A673 (cell line): ENCODE measurements at regions not wholly inside any gene's neighbourhood (a gene's known extent, or its start where the extent isn't known, plus 50 kb on each side); places are given as distances from the start of the nearest gene placed in this dataset.

Experiments used
- BruUV-seq: library from RNA; stranded (reverse); fragments of 400-500 nt; replicated peaks from 2 replicates; lab custom pipeline; 2021; lab: Mats Ljungman, UMichigan
- CTCF ChIA-PET: fragments of 300-600 bp; sonication (Branson Sonifier 250); formaldehyde crosslinking; loops from one replicate; lab custom pipeline; 2022; ENCODE audit warnings: antibody characterized with exemption; lab: Charles Lee
- POLR2A ChIA-PET: fragments of 300-600 bp; sonication (Branson Sonifier 250); formaldehyde crosslinking; loops from one replicate; lab custom pipeline; 2022; ENCODE audit warnings: antibody characterized with exemption; ENCODE audit not compliant: low non-redundant PET; lab: Charles Lee
- DNase-seq: peaks from one replicate; pipeline ENCODE4 v3.0.0-alpha.2; 2015; ENCODE audit warnings: low spot score
- H3K27ac ChIP-seq: fragments of 200-600 bp; sonication (generic); 2 replicates; pipeline ENCODE4 v1.5.1; 2016; ENCODE audit warnings: mixed run types, low read depth, mild to moderate bottlenecking, mixed read lengths, antibody characterized with exemption, low read length; ENCODE audit not compliant: poor library complexity, severe bottlenecking
- H3K27me3 ChIP-seq: fragments of 200-600 bp; sonication (generic); replicated peaks from 2 replicates; pipeline ENCODE4 v1.6.1; 2017; ENCODE audit warnings: mixed run types, low read depth, mild to moderate bottlenecking, mixed read lengths, antibody characterized with exemption, low read length; ENCODE audit not compliant: insufficient read depth, poor library complexity
- H3K36me3 ChIP-seq: fragments of 200-600 bp; sonication (generic); 2 replicates; pipeline ENCODE4 v1.6.1; 2016; ENCODE audit warnings: mixed run types, mild to moderate bottlenecking, mixed read lengths, antibody characterized with exemption, low read length; ENCODE audit not compliant: insufficient read depth, poor library complexity, severe bottlenecking
- H3K4me1 ChIP-seq: fragments of 200-600 bp; sonication (generic); 2 replicates; pipeline ENCODE4 v1.6.1; 2017; ENCODE audit warnings: mixed run types, mild to moderate bottlenecking, mixed read lengths, antibody characterized with exemption, low read length; ENCODE audit not compliant: insufficient read depth, poor library complexity, severe bottlenecking
- H3K4me3 ChIP-seq: fragments of 200-600 bp; sonication (generic); 2 replicates; pipeline ENCODE4 v1.5.1; 2016; ENCODE audit warnings: low read depth, mixed run types, mild to moderate bottlenecking, mixed read lengths, low read length; ENCODE audit not compliant: poor library complexity, severe bottlenecking
- H3K9me3 ChIP-seq: fragments of 200-600 bp; sonication (generic); 2 replicates; pipeline ENCODE4 v1.6.1; 2016; ENCODE audit warnings: mixed run types, low read depth, mild to moderate bottlenecking, mixed read lengths, antibody characterized with exemption, low read length; ENCODE audit not compliant: poor library complexity, severe bottlenecking
- CTCF ChIP-seq: fragments of 300-800, 200-600 bp; sonication (generic); conservative IDR thresholded peaks from 2 replicates; pipeline ENCODE4 v1.5.1; 2017; ENCODE audit warnings: low read depth, mild to moderate bottlenecking, antibody characterized with exemption, low read length, moderate library complexity, mixed read lengths
- EZH2 ChIP-seq: fragments of 200-600 bp; sonication (generic); IDR thresholded peaks from 2 replicates; pipeline ENCODE4 v1.6.1; 2017; ENCODE audit warnings: borderline replicate concordance, low read depth, mild to moderate bottlenecking, mixed read lengths, antibody characterized with exemption, low read length; ENCODE audit not compliant: poor library complexity, severe bottlenecking
- intact Hi-C: fragments of 100-400 bp; cut with micrococcal nuclease; formaldehyde crosslinking; loops from one replicate; pipeline ENCODE4 v1.10.0; 2022; ENCODE audit not compliant: unreplicated experiment

GRCh38 chr16:17885659-17886207 is 415.0 kb upstream of the XYLT1 start:
- no peak overlapping the region for H3K4me3 ChIP-seq
- ChIA-PET CTCF (no interaction called here), POLR2A (no interaction called here)
- H3K9me3 ChIP-seq, result peaks cover 8% of the 10 kb centered on the region
- DNase-seq, result no peak
- no peaks in the 10 kb centered on the region for H3K27me3 ChIP-seq
- no TSS peak for BruUV-seq
- no peaks in the 10 kb centered on the region for H3K4me1 ChIP-seq
- TF ChIP-seq EZH2 (no peak), CTCF (no peak)
- H3K27ac ChIP-seq, result no peak overlapping the region
- intact Hi-C loops, result no loop called here
- H3K36me3 ChIP-seq, result no peaks in the 10 kb centered on the region

- no peak for TF ChIP-seq CTCF
- no peak for TF ChIP-seq EZH2
- Histone ChIP-seq H3K27ac (no peak overlapping the region), H3K9me3 (peaks cover 4% of the 10 kb centered on the region), H3K4me3 (no peak overlapping the region), H3K36me3 (no peaks in the 10 kb centered on the region), H3K4me1 (no peaks in the 10 kb centered on the region), H3K27me3 (no peaks in the 10 kb centered on the region)
- intact Hi-C loops, result no loop called here
- BruUV-seq, result no TSS peak
- ChIA-PET POLR2A (no interaction called here), CTCF (no interaction called here)
- DNase-seq, result no peak
Observed at GRCh38 chr16:17877821-17878360, 407.1 kb upstream of the XYLT1 start.

- H3K27me3 ChIP-seq, result no peaks in the 10 kb centered on the region
- no peaks in the 10 kb centered on the region for H3K36me3 ChIP-seq
- ChIA-PET CTCF (no interaction called here), POLR2A (no interaction called here)
- H3K4me3 ChIP-seq, result no peak overlapping the region
- H3K27ac ChIP-seq, result no peak overlapping the region
- H3K9me3 ChIP-seq, result no peaks in the 10 kb centered on the region
- no TSS peak for BruUV-seq
- intact Hi-C loops, result no loop called here
- no peak for DNase-seq
- no peak for TF ChIP-seq CTCF
- no peak for TF ChIP-seq EZH2
- no peaks in the 10 kb centered on the region for H3K4me1 ChIP-seq
Observed at GRCh38 chr16:17866996-17867395, 396.2 kb upstream of the XYLT1 start.
